ENCODE measurements at regions not wholly inside any gene's neighbourhood (a gene's known extent, or its start where the extent isn't known, plus 50 kb on each side); places are given as distances from the start of the nearest gene placed in this dataset.

DNA sequence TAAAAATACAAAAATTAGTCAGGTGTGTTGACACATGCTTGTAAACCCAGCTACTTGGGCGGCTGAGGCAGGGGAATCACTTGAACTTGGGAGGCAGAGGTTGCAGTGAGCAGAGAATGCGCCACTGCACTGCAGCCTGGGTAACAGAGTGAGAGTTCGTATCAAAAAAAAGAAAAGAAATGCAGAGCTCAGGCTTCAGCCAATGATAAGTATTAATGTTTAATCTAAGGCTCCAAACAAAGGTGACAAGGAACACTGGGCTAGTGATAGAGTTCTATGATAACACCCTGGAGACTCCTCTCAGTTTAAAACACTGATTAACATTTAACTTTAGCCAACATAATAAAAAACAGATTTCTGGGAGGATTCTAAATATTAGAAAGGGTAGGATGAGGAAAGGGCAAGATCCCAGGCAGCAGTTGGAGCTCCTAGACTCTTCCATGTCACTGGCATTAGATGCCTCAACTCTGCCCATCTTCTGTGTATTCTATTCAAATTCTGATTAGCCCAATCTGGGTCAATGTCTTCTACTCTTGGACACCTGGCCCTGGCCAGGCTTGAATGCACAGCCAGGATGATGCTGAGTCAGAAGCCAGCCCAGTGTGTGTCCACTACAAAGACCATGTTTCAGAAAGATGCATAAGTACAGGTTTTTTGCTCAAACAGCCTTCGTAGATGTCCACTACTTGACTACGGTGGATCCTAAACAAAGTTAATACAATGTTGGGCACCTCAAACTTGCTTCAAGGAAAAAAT lies 91.0 kb upstream of the FAM169A start:
- ATAC-seq (no peak), DNase-seq (no peak)
- intact Hi-C loops (cut with DNase I): no loop called here

DNA sequence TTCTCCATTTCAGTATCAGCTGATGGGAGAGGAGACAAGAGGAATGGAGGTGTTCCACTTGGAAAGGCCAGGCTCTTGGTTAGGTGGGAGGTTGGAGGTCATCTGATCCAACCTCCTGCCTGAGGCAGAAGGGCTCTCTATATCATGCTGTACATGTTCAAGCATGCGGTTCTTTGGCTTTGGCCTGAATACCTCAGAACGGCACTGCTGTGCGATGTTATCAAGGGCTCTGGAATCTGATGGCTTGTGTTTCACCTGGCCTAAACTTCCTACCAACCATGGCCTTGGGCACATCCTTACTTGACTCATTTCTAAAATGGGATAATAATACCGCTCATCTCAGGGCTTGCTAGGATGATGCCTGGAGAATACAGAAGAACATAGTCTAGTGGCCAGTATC lies 90.1 kb upstream of the FAM169A start:
- intact Hi-C loops (cut with DNase I): no loop called here
- no peak for DNase-seq
- ATAC-seq: no peak

DNA sequence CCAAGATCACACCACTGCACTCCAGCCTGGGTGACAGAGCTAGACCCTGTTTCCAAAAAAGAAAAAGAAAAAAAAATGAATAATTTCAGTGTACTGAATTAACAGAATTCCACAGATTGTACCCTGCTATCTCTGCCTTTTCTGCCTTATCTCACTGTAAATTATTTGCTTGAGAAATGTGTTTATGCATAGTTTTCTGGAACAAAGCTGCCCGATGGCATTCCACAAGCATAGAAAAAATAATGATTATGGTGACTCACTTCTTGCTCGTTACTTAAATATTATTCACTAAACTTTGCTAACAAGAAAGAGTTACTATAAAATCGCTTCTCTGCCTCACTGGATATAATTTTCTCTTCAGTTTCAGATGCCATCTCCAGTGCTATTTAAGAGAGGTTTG lies 88.7 kb upstream of the FAM169A start:
- intact Hi-C loops (cut with DNase I): no loop called here
- ATAC-seq (no peak), DNase-seq (no peak)

DNA sequence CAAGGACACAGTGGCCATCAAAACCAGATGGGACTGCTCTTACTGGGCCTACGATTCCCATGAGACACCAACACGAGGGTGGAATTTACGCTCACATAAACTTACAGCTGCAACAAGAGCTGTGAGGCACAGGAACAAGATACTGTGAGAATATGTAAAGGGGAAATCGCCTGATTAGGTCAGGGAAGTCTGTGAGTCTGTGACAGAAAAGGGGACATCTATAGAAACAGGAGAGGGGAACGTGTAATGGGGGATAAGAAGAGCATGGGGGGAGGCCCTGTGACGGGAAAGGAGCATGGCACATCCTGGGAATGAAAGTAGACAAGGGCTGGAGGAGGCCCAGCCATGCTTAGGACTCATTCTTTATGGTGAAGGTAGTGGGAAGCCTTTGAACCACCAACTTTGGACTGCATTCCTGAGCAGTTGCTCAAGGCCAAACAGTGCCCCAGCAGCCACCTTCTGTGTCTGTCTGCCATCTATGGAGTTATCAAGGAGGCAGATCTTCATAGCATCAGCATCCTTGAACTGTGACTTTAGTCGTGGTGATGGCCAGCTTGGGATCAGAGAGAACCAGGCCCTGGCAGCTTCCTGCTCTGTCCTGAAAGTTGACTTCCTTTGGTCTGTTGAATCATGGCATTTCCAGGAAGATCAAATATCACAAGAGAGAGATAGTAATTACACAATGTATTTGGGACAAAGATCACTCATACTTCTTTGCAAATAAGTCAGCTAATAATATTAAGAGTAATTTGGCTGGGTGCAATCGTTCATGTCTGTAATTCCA lies 87.9 kb upstream of the FAM169A start:
- ATAC-seq (no peak), DNase-seq (no peak)
- intact Hi-C loops (cut with DNase I): no loop called here

DNA sequence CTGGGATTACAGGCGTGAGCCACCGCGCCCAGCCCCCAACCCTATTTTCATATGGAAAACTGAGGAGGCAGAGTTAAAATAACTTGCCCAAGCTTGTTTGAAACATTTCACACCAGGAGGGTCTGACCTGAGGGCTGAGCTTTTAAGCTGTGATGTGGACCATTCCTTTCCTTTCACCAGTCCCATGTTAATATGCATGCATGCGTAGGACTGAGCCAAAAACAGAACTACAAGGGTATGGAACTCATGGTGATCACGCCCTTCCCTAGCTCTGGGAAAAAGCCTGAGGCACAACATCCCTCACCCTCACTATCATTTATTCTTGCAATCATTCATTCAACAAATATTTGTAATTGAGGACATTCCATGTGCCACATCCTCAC lies 87.4 kb upstream of the FAM169A start:
- intact Hi-C loops (cut with DNase I): no loop called here
- DNase-seq (no peak), ATAC-seq (no peak)

DNA sequence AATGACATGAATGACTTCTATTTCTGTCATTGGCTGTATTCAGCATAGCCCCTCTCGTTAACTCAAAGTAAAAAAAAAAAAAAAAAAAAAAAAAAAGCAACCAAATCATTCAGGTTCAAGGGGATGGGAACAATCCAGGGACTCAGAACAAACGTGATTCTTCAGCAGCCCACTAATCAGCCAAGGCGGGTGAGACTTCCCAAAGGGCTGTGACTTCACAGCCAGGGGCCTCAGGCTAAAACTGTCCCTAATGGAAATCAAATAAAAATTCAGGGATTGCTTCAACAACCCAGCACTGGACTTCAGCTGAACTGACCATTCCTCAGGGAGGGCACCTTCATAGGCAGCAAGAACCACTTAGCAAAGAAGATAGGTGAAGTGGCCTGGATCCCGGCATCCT lies 86.2 kb upstream of the FAM169A start:
- DNase-seq (no peak), ATAC-seq (no peak)
- intact Hi-C loops (cut with DNase I): no loop called here

DNA sequence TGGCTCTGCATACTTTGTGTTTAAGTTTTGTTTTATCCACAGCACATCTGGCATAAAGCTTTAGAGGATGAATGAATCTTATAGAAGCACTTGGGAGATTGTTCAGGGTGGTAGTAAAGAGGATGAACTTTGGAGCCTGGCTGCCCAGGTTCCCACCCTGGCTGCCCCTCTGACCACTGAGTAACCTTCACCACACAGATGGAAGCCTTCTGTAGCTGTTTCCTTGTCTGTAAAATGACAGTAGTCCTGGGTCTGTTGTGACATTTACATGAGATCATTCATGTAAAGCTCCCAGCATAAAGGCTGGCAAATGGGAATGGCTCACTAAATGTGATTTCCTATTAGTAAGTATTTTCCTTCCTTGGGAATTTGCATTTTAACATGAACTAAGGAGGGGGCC lies 85.7 kb upstream of the FAM169A start:
- DNase-seq (no peak), ATAC-seq (no peak)
- intact Hi-C loops (cut with DNase I): no loop called here

DNA sequence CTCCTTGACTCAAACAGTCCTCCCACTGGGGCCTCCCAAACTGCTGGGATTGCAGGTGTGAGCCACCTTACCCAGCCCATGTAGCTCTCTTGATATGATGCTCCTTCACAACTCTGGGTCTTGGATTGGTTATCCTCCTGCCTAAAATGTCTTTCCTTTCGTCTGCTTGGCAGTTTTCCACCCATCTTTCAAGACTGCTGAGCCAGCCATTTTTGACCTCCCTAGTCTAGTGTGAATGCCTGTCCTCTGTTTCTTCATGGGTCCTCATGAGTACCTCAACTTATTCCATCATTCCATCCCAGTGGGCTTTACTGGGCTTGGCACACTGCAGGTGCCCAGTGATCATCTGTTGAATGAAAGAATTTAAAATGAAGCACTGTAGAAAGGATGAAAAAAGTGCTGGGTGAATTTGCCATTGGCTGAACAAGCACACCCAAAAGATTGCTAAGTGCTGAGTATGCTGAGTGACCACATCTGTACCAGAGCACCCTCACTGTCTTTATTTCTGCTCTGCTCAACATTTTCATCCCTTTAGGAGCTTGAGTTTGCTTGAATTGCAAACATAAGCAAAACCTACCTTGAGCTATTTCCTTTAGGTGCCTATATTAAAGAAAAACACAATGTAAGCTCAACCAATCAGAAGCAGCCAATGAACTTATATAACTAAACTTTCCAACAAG lies 84.8 kb upstream of the FAM169A start:
- intact Hi-C loops (cut with DNase I): no loop called here
- no peak for DNase-seq
- ATAC-seq: no peak

DNA sequence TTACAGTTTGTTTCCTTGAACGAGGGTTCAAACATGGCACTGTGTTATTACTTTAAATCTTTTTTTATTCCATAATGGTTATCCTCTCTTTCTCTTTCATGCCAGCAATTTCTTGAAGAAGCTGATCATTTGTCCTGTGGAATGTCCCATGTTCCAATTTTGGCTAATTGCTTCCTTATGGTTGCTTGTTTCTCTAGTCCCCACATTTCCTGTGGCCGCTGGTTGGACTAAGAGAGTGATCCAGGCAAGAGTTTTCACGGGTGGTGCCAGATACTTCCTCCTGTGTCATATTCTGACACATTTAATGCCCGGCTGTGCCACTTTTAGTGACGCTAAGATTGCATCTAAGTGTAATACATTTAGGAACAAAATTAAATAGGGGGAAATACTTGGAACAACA lies 83.8 kb upstream of the FAM169A start:
- intact Hi-C loops (cut with DNase I): no loop called here
- ATAC-seq: no peak
- DNase-seq: no peak

DNA sequence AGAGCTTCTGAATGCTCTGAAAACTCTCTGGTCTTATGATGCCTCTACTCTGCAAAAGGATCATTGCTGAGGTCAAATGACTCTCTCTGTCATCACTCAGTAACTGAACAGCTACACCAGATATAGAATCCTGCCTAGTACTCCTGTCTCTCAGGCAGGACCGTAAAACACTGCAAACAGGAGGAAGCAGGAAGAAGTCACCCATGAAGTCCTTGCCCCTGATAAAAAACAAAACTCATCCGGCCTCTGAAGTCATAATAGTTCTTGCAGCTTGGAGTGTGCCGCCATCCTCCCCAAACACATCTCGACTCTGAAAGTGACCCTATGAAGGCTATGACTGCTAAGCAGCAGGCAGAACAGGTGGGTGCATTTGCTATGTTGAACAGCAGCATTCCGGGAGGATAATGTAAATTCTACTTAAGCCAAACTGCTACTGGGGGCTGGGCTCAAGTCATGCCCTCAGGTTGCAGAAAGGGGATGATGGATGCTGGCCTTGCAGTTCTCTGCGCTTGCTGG lies 81.9 kb upstream of the FAM169A start:
- DNase-seq (no peak), ATAC-seq (no peak)
- intact Hi-C loops (cut with DNase I): no loop called here

DNA sequence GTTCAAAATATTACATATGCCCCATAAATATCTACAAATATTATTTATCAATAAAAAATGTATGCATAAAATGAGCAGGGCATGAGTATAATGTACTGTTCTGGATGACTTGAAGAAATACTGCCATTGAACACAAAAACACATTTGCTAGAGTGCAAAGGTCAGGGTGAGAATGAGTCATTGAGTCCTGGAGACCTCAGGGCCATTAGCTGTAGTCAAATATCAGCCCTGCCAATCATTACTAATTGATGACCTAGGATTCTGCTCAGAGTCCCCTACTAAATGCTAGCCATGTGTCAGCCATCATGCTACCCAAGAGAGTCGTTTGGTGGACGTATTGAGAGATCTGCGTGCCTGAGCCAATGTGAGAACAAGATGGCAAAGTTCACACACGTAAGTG lies 80.3 kb upstream of the FAM169A start:
- ATAC-seq: no peak
- DNase-seq: no peak
- intact Hi-C loops (cut with DNase I): no loop called here

DNA sequence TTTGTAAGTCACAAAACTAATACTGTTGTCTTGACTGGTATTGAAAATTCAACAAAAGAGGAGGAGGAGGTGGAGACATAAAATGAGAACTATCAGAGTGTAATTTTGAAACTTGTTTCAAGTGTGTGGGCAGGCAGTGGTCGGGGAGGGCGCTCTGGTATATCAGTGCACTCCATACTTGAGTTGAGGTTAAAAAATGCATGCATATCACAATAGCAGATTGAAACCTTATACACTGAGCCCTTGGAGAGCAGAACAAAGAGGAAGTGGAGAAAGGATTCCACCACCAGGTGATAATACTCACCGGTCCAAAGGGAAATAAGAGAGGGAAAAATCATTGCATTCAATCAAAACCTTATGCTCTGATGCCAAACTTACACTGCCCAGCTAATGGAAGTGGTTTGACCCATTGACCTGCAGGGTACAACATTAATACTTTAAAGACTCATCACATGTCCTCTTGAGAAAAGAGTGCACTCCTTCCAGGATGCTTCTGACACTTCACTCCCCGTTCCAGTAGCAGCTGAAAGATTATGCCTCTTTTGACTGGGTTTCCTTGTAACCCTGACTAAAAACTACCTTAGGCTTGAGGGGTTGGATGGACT lies 79.5 kb upstream of the FAM169A start:
- intact Hi-C loops (cut with DNase I): no loop called here
- ATAC-seq (no peak), DNase-seq (no peak)

DNA sequence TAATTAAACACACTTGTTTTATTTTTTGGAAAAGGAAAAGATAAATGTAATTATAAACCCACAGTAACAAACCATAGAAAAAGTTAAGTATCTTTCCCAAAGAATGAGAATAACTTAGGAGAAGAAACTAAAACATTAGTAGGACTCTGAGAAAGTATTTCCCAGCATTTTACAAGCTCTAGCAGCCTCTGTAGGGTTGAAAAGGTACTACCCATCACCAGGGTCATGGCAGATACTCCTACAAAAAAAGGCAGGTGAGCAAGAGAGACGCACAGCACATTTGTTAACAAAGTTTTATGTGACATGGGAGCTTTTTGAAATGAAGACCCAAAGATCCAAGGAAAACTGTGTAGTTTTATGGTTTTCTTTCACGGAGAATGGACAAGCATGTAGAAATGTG lies 77.7 kb upstream of the FAM169A start:
- ATAC-seq: no peak
- no peak for DNase-seq
- intact Hi-C loops (cut with DNase I): no loop called here

DNA sequence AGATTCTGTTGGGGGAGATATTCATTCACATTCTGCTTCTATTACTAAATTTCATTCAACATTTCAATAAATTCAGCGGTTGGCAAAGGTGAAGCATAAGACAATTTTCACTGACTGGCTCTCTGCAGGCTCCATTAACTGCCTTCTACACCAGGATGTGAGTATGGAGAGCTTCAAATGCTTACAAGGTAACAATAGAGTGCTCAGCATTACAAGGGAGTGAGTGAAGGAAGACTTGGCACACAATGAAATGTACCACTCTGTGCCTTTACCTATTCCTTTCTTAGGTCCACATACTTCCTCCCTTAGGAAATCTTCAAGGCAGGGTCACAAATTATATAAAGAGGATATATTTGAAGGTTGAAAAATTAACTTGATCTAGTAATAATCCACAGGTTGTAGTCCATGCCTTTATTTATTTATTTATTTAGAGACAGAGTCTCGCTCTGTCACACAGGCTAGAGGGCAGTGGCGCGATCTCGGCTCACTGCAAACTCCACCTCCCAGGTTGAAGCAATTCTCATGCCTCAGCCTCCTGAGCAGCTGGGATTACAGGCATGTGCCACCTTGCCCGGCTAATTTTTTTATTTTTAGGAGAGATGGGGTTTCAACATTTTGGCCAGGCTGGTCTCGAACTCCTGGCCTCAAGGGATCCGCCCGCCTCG lies 76.6 kb upstream of the FAM169A start:
- intact Hi-C loops (cut with DNase I): no loop called here
- DNase-seq (no peak), ATAC-seq (no peak)

DNA sequence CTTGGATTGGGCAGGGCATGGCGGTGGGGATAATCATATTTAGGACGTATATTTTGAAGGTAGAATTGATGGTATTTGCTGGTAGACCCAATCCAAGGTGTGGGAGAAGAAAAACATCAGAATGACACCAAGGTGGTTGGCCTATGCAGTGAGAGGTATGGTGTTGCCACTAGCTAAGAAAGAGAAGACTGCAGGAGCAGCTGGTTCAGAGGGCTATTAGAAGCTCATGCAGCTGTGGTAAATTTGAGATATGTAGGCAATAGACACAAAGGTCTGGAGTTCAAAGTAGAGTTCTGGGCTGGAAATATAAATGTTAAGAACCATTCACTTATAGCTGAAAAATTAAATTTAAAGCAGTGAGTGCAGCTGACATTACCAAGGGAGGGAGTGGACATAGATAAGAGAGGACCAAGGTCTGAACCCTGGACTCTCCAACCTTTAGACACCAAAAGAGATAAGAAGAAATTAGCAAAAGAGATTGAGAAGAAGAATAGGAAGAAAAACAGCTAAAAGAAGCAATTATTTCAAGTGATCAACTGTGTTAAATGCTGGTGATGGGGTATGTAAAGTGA lies 74.7 kb upstream of the FAM169A start:
- intact Hi-C loops (cut with DNase I): no loop called here
- no peak for ATAC-seq
- DNase-seq: no peak

DNA sequence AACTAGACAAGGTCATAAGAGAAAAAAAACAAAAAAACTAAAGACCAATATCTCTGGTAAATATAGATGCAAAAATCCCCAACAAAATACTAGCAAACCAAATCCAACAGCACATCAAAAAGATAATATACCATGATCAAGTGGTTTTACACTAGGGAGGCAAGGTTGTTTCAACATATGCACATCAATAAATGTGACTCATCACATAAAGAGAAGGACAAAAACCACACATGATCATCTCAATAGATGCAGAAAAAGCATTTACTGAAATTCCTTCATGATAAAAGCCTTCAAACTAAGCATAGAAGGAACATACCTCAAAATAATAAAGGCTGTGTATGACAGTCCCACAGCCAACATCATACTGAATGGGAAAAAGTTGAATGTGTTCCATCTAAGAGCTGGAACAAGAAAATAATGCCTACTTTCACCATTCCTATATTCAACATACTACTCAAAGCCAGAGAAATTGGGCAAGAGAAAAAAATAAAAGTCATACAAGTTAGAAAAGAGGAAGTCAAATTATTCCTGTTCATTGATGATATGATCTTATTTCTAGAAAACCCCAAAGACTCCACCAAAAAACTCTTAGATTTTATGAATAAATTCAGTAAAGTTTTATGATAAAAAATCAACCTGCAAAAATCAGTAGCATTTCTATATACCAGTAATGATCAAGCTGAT lies 72.2 kb upstream of the FAM169A start:
- DNase-seq (no peak), ATAC-seq (no peak)
- intact Hi-C loops (cut with DNase I): no loop called here

DNA sequence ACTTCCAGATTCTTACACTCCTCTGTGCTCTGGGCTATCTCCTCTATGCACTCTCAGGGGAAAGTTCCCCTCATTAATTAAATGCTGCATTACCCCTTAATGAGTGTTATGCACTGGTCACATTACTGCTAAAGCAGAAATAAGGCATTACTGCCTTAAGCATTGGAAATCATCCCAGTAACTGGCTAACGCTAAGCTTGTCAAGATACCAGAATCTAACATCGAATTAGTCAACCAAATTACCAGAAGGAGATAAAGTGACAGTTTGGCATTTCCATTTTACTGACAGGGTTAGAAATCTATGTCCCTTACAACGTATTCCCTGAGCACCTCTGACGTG lies 69.5 kb upstream of the FAM169A start:
- ATAC-seq (no peak), DNase-seq (no peak)
- intact Hi-C loops (cut with DNase I): no loop called here

DNA sequence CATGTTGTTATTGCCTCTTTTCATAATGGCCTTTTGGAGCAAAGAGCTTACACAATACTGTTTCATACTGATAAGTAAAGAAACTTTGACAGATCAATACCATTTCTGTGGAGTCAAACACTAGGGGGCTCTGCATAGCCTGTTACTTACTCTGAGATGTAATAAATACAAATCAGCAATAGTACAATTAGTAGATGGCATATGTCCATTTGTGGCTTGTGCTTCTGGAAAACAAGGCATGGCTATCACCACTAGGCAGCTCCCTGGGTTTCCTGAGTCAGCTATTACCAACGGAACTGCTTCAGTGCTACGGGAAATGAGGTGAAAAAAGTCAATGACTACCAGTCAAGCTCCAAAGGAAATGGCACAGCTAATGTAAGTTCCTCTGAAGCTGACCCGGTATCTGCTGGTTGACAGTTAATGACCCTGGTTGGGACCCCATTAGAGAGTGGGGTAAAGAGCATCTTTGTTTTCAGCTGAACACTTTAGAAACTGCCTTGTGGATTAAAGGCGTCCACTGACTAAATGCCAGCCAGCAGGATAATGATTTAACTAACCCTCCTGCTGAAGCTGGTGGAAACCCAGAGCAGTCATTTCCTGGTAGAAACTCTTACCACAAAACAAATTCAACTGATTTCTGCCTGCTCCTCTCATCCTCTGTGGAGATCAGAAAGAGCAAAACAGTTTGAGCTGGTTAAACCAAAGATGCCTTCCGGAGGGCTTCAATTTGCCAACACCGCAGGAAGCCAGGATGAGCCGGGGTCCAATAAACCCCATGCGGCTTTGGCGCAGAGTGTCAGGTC lies 69.0 kb upstream of the FAM169A start:
- ATAC-seq (peak in 1 of 2 donors; percentile 41), DNase-seq (no peak)
- intact Hi-C loops (cut with DNase I): no loop called here
